GM19467 (cell line): ENCODE measurements at regions not wholly inside any gene's neighbourhood (a gene's known extent, or its start where the extent isn't known, plus 50 kb on each side); places are given as distances from the start of the nearest gene placed in this dataset.

ENCODE experiments used
- ATAC-seq: cut with Tn5 transposase; IDR thresholded peaks from one replicate; pipeline ENCODE4 v1.9.1; 2021; ENCODE audit warnings: mild to moderate bottlenecking, moderate library complexity; ENCODE audit not compliant: unreplicated experiment

GRCh38 chr1:103854279-103854678 is 104.6 kb downstream of the AMY1C start:
- ATAC-seq, result no peak

GRCh38 chr1:103859721-103860120 is 110.0 kb downstream of the AMY1C start:
- no peak for ATAC-seq

- ATAC-seq, result no peak
These were observed 149.1 kb downstream of the AMY1C start for GRCh38 chr1:103898576-103899345.

- ATAC-seq, result no peak
These were observed 150.3 kb downstream of the AMY1C start for GRCh38 chr1:103900005-103900404.

- ATAC-seq, result no peak
These were observed 151.4 kb downstream of the AMY1C start for GRCh38 chr1:103901072-103901471.

- no peak for ATAC-seq
These were observed 155.7 kb downstream of the AMY1C start for GRCh38 chr1:103905363-103905762.

DNA sequence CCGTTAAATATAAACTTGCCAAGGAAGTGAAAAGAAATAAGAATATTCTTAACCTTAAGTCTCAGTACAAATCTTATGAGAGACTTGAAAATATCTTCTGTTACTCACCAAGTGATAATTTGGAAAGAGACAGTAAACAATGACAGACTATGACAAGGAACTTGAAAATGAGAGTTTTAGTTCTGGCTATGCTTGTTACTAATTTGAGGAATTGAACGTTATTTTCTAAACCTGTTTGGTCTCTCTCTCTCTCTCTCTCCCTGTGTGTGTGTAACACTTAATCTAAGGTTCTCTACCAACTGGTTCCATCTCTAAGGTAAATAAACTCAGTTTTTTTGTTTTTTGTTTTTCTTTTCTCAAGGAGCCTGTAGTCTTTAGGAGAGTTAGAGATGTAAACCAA is 161.8 kb downstream of the AMY1C start:
- no peak for ATAC-seq

- no peak for ATAC-seq
These were observed 168.1 kb downstream of the AMY1C start for GRCh38 chr1:103917795-103918194.

DNA sequence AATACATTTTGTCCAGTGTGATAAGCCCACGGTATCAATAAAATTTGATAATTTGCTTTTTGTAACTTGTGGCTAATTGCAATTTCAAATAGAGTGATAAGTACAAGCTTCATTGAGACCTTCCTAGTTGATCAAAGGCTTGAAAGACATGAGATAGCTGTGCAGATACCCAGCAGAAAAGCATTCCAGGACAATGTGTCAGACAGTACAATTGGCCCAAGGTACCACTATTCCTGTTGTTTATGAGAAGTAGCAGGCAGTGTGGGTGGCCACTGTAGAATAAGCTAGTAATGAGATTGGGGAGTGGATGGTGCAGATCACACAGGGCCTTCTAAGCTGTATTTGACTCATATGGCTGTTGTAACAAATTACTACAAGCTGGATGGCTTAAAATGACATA is 182.2 kb downstream of the AMY1C start:
- ATAC-seq, result no peak

DNA sequence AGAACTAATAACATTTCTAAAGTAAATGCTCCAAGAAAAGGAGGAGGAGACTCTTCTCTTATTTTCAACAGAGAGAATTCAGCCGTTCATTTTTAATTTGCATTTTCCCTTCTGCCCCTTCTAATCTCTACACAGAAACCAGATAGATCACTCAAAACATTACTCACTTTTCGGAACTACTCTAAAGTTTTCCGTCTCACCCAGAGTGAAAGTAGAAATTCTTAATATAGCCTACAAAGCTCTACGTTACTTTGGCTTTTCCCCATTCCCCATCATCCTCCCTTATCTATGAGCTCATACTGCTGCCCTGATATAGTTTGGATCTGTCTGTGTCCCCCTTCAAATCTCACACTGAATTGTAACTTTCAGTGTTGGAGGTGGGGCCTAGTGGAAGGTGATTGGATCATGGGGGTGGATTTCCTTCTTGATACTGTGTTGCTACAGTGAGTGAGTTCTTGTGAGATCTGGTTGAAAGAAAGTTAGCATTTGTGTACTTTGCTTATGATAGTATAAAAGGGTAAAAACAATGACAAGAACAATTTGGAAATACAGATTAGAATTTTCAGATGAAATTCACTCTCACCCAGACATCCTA is 188.2 kb downstream of the AMY1C start:
- no peak for ATAC-seq

- peak; percentile 65 for ATAC-seq
These were observed 191.4 kb downstream of the AMY1C start for GRCh38 chr1:103941086-103941485.

DNA sequence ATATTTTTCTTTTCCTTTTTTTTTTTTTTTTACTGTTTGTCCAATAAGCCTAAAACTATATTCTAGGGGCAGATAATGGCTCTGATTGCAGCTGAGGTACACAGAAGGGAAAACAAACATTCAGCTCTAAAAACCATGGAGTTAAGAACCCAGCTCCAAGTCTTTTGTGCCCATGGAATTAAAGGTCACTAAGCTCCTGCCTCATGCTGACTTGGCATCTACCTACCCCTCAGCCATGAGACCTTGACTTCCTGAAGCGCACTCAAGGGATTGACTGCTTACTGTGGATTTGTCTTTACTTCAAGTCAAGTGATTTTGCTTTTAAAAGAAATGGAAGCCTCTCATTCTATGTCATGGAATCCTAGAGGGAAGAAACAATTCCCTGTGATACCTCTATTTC is 192.3 kb downstream of the AMY1C start:
- ATAC-seq, result no peak

DNA sequence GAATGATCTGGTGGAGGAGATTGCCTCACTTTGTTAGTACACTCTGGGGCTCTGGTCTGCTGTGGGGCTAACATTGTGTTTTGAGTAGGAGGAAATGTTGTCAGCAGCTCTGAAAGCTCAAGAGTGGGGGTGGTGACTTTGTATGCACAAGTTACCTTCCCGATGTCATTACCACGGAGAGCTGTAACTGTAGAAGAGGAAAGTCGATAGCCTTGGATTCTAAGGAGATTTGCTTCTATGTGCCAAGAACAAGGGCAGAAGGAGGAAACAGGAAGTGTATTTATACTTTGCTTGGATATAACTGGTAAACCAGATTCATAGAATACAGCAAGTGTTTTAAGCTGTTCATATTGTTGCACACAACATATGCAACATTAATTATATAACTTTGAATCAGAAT is 196.1 kb downstream of the AMY1C start:
- ATAC-seq, result no peak

- ATAC-seq, result no peak
These were observed 198.8 kb downstream of the AMY1C start for GRCh38 chr1:103948526-103948925.

- no peak for ATAC-seq
These were observed 200.1 kb downstream of the AMY1C start for GRCh38 chr1:103949779-103950178.

GRCh38 chr1:103953386-103953785 is 203.7 kb downstream of the AMY1C start:
- no peak for ATAC-seq

GRCh38 chr1:103958699-103959098 is 209.0 kb downstream of the AMY1C start:
- no peak for ATAC-seq

- ATAC-seq, result no peak
These were observed 209.9 kb downstream of the AMY1C start for GRCh38 chr1:103959565-103959964.

- ATAC-seq, result no peak
These were observed 210.3 kb downstream of the AMY1C start for GRCh38 chr1:103960045-103960444.

DNA sequence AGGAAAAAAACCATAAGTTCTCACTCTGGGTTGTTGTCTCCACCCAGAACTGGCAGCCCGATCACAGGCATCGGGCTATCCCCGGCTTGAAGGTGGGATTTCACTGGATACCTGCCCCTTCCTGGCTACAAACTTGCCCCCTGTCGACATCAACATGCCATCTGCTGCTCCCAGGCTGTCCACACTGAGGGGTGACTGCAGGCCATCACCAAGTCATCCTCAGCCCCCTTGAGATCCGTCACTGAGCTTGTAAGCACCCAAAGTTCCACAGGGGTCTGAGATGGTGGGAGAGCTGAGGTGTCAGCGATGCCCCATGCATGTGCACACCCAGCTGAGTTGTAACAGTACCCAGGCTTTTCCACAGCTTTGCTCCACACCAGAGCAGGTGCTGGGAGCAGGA is 211.0 kb downstream of the AMY1C start:
- no peak for ATAC-seq

DNA sequence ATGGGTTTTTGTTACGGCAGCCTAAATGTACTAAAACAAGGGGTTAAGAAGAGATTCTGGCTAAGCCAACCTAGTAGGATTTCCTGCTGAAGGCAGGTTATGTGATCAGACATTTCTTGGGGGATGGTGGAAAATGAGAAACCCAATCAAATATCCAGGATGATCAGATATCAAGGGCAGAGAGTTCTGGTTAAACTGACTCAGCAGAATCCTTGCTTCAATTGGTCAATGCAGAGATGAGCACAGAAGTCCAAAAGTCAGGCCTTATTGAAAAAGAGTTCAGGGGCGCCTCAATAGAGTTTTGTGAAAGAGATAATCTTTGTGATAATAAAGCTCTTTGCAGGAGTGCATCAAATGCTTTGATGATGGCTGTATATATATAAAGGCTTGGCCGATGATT is 237.1 kb downstream of the AMY1C start:
- no peak for ATAC-seq

DNA sequence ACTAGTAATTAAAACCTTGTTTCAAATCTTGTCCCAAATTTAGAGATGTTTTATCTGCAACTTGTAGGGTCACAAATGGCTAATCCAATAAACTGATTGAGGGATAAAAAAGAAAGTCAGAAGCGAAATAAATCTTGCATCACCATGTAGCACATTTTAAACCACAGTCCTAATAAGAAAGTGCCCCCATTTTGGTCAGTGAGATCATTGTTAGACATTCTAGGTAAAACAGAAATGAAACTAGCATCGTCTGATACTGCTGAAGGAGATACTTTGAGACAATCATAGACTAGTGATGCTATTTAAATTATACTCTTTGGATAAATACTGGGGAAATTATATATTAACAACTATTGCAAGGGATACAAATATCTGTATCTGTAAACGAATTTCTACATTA is 247.9 kb downstream of the AMY1C start:
- ATAC-seq, result no peak
